ENCODE measurements at regions not wholly inside any gene's neighbourhood (a gene's known extent, or its start where the extent isn't known, plus 50 kb on each side); places are given as distances from the start of the nearest gene placed in this dataset.

DNA sequence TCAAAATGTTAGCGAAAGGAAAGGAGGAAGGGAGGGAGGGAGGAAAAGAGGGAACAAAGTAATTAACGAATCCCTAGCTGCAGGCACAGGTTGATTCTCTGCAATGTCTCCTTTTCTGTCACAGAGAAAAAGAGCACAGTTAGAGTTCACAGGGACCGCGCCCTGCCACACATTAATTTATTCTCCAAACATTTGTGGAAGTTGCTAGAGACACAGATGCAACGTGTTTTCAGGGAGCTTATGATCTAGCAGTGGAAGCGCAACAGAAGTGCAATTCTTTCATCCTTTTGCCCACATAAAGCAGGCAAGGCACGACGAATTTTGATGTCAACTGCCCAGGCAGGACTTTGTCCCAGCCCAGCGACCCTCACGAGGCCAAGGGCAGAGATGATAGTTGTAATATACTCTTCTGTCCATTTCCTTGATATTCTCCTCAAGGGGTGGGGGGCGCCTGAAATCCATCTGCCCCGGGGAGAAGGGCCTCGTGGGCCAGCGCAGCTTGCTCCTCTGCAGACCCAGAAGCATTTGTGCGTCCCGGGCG is 101.7 kb upstream of the ZNF438 start:
- TF ChIP-seq, protein P1, sequence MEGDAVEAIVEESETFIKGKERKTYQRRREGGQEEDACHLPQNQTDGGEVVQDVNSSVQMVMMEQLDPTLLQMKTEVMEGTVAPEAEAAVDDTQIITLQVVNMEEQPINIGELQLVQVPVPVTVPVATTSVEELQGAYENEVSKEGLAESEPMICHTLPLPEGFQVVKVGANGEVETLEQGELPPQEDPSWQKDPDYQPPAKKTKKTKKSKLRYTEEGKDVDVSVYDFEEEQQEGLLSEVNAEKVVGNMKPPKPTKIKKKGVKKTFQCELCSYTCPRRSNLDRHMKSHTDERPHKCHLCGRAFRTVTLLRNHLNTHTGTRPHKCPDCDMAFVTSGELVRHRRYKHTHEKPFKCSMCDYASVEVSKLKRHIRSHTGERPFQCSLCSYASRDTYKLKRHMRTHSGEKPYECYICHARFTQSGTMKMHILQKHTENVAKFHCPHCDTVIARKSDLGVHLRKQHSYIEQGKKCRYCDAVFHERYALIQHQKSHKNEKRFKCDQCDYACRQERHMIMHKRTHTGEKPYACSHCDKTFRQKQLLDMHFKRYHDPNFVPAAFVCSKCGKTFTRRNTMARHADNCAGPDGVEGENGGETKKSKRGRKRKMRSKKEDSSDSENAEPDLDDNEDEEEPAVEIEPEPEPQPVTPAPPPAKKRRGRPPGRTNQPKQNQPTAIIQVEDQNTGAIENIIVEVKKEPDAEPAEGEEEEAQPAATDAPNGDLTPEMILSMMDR (IDR thresholded peaks at IDR 0.05; ENCODE audit: low read depth, low read length): no peak
- TF ChIP-seq POLR2A (IDR thresholded peaks at IDR 0.05; ENCODE audit: extremely low read depth, insufficient read length) (peak; percentile 35), MYC (IDR thresholded peaks at IDR 0.05; ENCODE audit: low read depth, low read length) (no peak)
- TF ChIP-seq, protein P2, sequence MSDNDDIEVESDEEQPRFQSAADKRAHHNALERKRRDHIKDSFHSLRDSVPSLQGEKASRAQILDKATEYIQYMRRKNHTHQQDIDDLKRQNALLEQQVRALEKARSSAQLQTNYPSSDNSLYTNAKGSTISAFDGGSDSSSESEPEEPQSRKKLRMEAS (IDR thresholded peaks at IDR 0.05; ENCODE audit: low read depth, low read length): no peak

All from NB4 (cell line).